HEK293T (cell line): ENCODE measurements at regions not wholly inside any gene's neighbourhood (a gene's known extent, or its start where the extent isn't known, plus 50 kb on each side); places are given as distances from the start of the nearest gene placed in this dataset.

Experiments
- CTCF ChIA-PET: fragments of 350-600 bp; formaldehyde crosslinking; extraction: SDS; loops from one replicate; lab custom pipeline; 2021; ENCODE audit warnings: antibody characterized with exemption, inconsistent platforms; lab: Yijun Ruan, JAX
- POLR2A ChIA-PET: fragments of 350-600 bp; formaldehyde crosslinking; extraction: SDS; loops from one replicate; lab custom pipeline; 2020; ENCODE audit warnings: antibody characterized with exemption, inconsistent platforms; lab: Yijun Ruan, JAX
- DNase-seq: peaks from one replicate; pipeline ENCODE4 v3.0.0; 2012; ENCODE audit warnings: mixed read lengths; ENCODE audit errors: extremely low spot score
- ARNT ChIP-seq: fragments of 450-650 bp; IDR thresholded peaks from 2 replicates; pipeline ENCODE4 v1.6.1; 2017; ENCODE audit warnings: mild to moderate bottlenecking
- BHLHE40 ChIP-seq: fragments of 450-650 bp; IDR thresholded peaks from 2 replicates; pipeline ENCODE4 v1.6.1; 2016; ENCODE audit warnings: mild to moderate bottlenecking, moderate library complexity, borderline replicate concordance
- CTBP1 ChIP-seq: fragments of 450-650 bp; IDR thresholded peaks from 2 replicates; pipeline ENCODE4 v1.6.1; 2016; ENCODE audit warnings: borderline replicate concordance
- ELF4 ChIP-seq: fragments of 450-650 bp; IDR thresholded peaks from 2 replicates; pipeline ENCODE4 v1.6.1; 2017; ENCODE audit warnings: antibody characterized with exemption
- FOXA1 ChIP-seq: fragments of 450-650 bp; IDR thresholded peaks from 2 replicates; pipeline ENCODE4 v1.6.1; 2016; ENCODE audit warnings: mild to moderate bottlenecking
- FOXK2 ChIP-seq: fragments of 450-650 bp; IDR thresholded peaks from 2 replicates; pipeline ENCODE4 v1.6.1; 2016; ENCODE audit warnings: mild to moderate bottlenecking
- FOXM1 ChIP-seq: fragments of 450-650 bp; IDR thresholded peaks from 2 replicates; pipeline ENCODE4 v1.6.1; 2017; ENCODE audit warnings: mild to moderate bottlenecking, borderline replicate concordance
- HDGF ChIP-seq: fragments of 450-650 bp; IDR thresholded peaks from 2 replicates; pipeline ENCODE4 v1.6.1; 2017; ENCODE audit warnings: antibody characterized with exemption, borderline replicate concordance
- L3MBTL2 ChIP-seq: fragments of 450-650 bp; conservative IDR thresholded peaks from 2 replicates; pipeline ENCODE4 v1.6.1; 2016; ENCODE audit warnings: mild to moderate bottlenecking
- LEF1 ChIP-seq: fragments of 450-650 bp; IDR thresholded peaks from 2 replicates; pipeline ENCODE4 v1.6.1; 2017; ENCODE audit warnings: mild to moderate bottlenecking, borderline replicate concordance
- NFRKB ChIP-seq: fragments of 450-650 bp; IDR thresholded peaks from 2 replicates; pipeline ENCODE4 v1.6.1; 2016; ENCODE audit warnings: mild to moderate bottlenecking, moderate library complexity
- PKNOX1 ChIP-seq: fragments of 450-650 bp; IDR thresholded peaks from 2 replicates; pipeline ENCODE4 v1.6.1; 2016
- SP1 ChIP-seq: fragments of 450-650 bp; IDR thresholded peaks from 2 replicates; pipeline ENCODE4 v1.6.1; 2017
- SUZ12 ChIP-seq: fragments of 450-650 bp; IDR thresholded peaks from 2 replicates; pipeline ENCODE4 v1.6.1; 2016; ENCODE audit warnings: mild to moderate bottlenecking
- TARDBP ChIP-seq: fragments of 450-650 bp; IDR thresholded peaks from 2 replicates; pipeline ENCODE4 v1.6.1; 2016
- ZNF384 ChIP-seq: fragments of 450-650 bp; IDR thresholded peaks from 2 replicates; pipeline ENCODE4 v1.6.1; 2016

GRCh38 chr13:90436697-90437096 lies 910.8 kb upstream of the MIR17HG start:
- DNase-seq, result no peak
- POLR2A ChIA-PET, result no interaction called here
- CTCF ChIA-PET, result no interaction called here
- no peak for TF ChIP-seq FOXA1
- TF ChIP-seq SUZ12, result no peak
- TF ChIP-seq L3MBTL2, result no peak
- no peak for TF ChIP-seq LEF1
- TF ChIP-seq BHLHE40, result no peak
- no peak for TF ChIP-seq SP1
- TF ChIP-seq ELF4, result no peak
- TF ChIP-seq FOXK2, result no peak
- TF ChIP-seq TARDBP, result no peak
- no peak for TF ChIP-seq FOXM1
- TF ChIP-seq NFRKB, result no peak
- no peak for TF ChIP-seq PKNOX1
- no peak for TF ChIP-seq ZNF384
- TF ChIP-seq ARNT, result no peak
- no peak for TF ChIP-seq CTBP1

GRCh38 chr13:90438576-90438975 lies 908.9 kb upstream of the MIR17HG start:
- POLR2A ChIA-PET, result no interaction called here
- no peak for DNase-seq
- TF ChIP-seq PKNOX1 (no peak), L3MBTL2 (no peak), HDGF (no peak), ZNF384 (no peak), CTBP1 (no peak), FOXA1 (no peak), TARDBP (no peak), FOXK2 (no peak)
- CTCF ChIA-PET, result no interaction called here

- ChIA-PET POLR2A (no interaction called here), CTCF (no interaction called here)
- no peak for DNase-seq
- TF ChIP-seq ZNF384 (no peak), LEF1 (no peak), SP1 (no peak), TARDBP (no peak)
Measured at GRCh38 chr13:90443268-90443667, 904.2 kb upstream of the MIR17HG start.

- CTCF ChIA-PET, result no interaction called here
Measured at GRCh38 chr13:90444232-90444631, 903.3 kb upstream of the MIR17HG start.

GRCh38 chr13:90445179-90445578 lies 902.3 kb upstream of the MIR17HG start:
- ChIA-PET CTCF (no interaction called here), POLR2A (no interaction called here)
- DNase-seq, result no peak
- TF ChIP-seq TARDBP (no peak), ZNF384 (no peak), BHLHE40 (no peak), CTBP1 (no peak), HDGF (no peak), PKNOX1 (no peak), SP1 (no peak), ELF4 (no peak), LEF1 (no peak)

More at GRCh38 chr13:90444232-90444631, 903.3 kb upstream of the MIR17HG start:
- DNase-seq, result no peak
- POLR2A ChIA-PET, result no interaction called here
- no peak for TF ChIP-seq SP1
- no peak for TF ChIP-seq NFRKB
- no peak for TF ChIP-seq BHLHE40
- TF ChIP-seq SUZ12, result no peak
- TF ChIP-seq ARNT, result no peak
- no peak for TF ChIP-seq ELF4
- no peak for TF ChIP-seq FOXM1
- TF ChIP-seq PKNOX1, result no peak
- TF ChIP-seq TARDBP, result no peak
- no peak for TF ChIP-seq L3MBTL2
- no peak for TF ChIP-seq CTBP1
- no peak for TF ChIP-seq HDGF
- TF ChIP-seq ZNF384, result no peak
- no peak for TF ChIP-seq LEF1
- TF ChIP-seq FOXA1, result no peak
- TF ChIP-seq FOXK2, result no peak

GRCh38 chr13:90447034-90447733 lies 900.3 kb upstream of the MIR17HG start:
- ChIA-PET CTCF (no interaction called here), POLR2A (interaction anchor here (0.7 kb wide), 1 partner anchor 12 kb away, joined by 3 read pairs; no protein-coding TSS in a partner anchor)
- TF ChIP-seq NFRKB, result no peak
- no peak for TF ChIP-seq SP1
- no peak for TF ChIP-seq FOXA1
- no peak for TF ChIP-seq ELF4
- no peak for TF ChIP-seq L3MBTL2
- TF ChIP-seq FOXK2, result no peak
- no peak for TF ChIP-seq PKNOX1
- TF ChIP-seq TARDBP, result no peak
- TF ChIP-seq ZNF384, result no peak
- TF ChIP-seq BHLHE40, result no peak
- no peak for TF ChIP-seq ARNT
- no peak for TF ChIP-seq CTBP1
- TF ChIP-seq FOXM1, result no peak
- TF ChIP-seq SUZ12, result no peak
- no peak for TF ChIP-seq LEF1
- DNase-seq, result no peak
